SU-DHL-6 (cell line): ENCODE measurements at regions not wholly inside any gene's neighbourhood (a gene's known extent, or its start where the extent isn't known, plus 50 kb on each side); places are given as distances from the start of the nearest gene placed in this dataset.
"Not testable (repeated sequence)": the region's sequence is repeated elsewhere in the genome, so short reads cannot be mapped to it uniquely, and the experiment has no call there.

Experiments
- H2AFZ ChIP-seq: fragments of 200-600 bp; sonication (generic); 2 replicates; pipeline ENCODE4 v1.6.1; 2014; ENCODE audit warnings: low read depth, mild to moderate bottlenecking, moderate library complexity, mixed read lengths, antibody characterized with exemption, low read length; ENCODE audit not compliant: severe bottlenecking
- H3F3A ChIP-seq: fragments of 200-600 bp; shearing (Covaris generic); 2 replicates; pipeline ENCODE4 v1.6.0; 2016; ENCODE audit warnings: antibody characterized with exemption, mild to moderate bottlenecking; ENCODE audit not compliant: insufficient read depth
- H3K27ac ChIP-seq: fragments of 200-600 bp; sonication (generic); 2 replicates; pipeline ENCODE4 v1.5.1; 2016; ENCODE audit warnings: low read depth, mild to moderate bottlenecking, low read length, moderate library complexity, mixed read lengths
- H3K27me3 ChIP-seq: fragments of 200-600 bp; sonication (generic), shearing (Covaris generic); 2 replicates; pipeline ENCODE4 v1.6.0; 2014; ENCODE audit warnings: mild to moderate bottlenecking, low read length
- H3K36me3 ChIP-seq: fragments of 200-600 bp; sonication (generic); 2 replicates; pipeline ENCODE4 v1.6.1; 2014; ENCODE audit warnings: mild to moderate bottlenecking, low read length, mixed read lengths
- H3K4me2 ChIP-seq: fragments of 300-600, 200-600 bp; shearing (Covaris generic), sonication (generic); 2 replicates; pipeline ENCODE4 v1.6.0; 2014; ENCODE audit warnings: low read length, low read depth, mild to moderate bottlenecking; ENCODE audit not compliant: poor library complexity, severe bottlenecking
- H3K4me3 ChIP-seq: fragments of 200-600 bp; sonication (generic); 2 replicates; pipeline ENCODE4 v1.5.1; 2014; ENCODE audit warnings: antibody characterized with exemption, low read length, mild to moderate bottlenecking, mixed read lengths; ENCODE audit not compliant: insufficient read depth, poor library complexity, severe bottlenecking
- H3K79me2 ChIP-seq: fragments of 200-600 bp; sonication (generic); 2 replicates; pipeline ENCODE4 v1.6.1; 2014; ENCODE audit warnings: mild to moderate bottlenecking, low read length, moderate library complexity; ENCODE audit not compliant: insufficient read depth
- H3K9ac ChIP-seq: fragments of 200-600 bp; sonication (generic); 2 replicates; pipeline ENCODE4 v1.7.0; 2014; ENCODE audit warnings: mild to moderate bottlenecking, low read length
- H3K9me2 ChIP-seq: fragments of 200-600 bp; sonication (generic); replicated peaks from 2 replicates; pipeline ENCODE4 v1.6.1; 2014; ENCODE audit warnings: low read length; ENCODE audit not compliant: insufficient read depth
- H3K9me3 ChIP-seq: fragments of 200-600 bp; sonication (generic); 2 replicates; pipeline ENCODE4 v1.6.1; 2014; ENCODE audit warnings: low read length, mixed read lengths; ENCODE audit not compliant: insufficient read depth
- H4K20me1 ChIP-seq: fragments of 200-600 bp; sonication (generic); 2 replicates; pipeline ENCODE4 v1.6.1; 2014; ENCODE audit warnings: low read depth, mild to moderate bottlenecking, antibody characterized with exemption, low read length, moderate library complexity, mixed read lengths
- CTCF ChIP-seq: fragments of 200-600 bp; sonication (generic); IDR thresholded peaks from one replicate; pipeline ENCODE4 v1.5.1; 2017; ENCODE audit warnings: antibody characterized with exemption, mild to moderate bottlenecking, low read length, moderate library complexity; ENCODE audit not compliant: insufficient read depth, poor library complexity, severe bottlenecking
- EZH2phosphoT487 ChIP-seq: fragments of 200-600 bp; sonication (generic), shearing (Covaris generic); conservative IDR thresholded peaks from 2 replicates; pipeline ENCODE4 v1.6.1; 2018; ENCODE audit warnings: mild to moderate bottlenecking, antibody characterized with exemption, low read length, moderate library complexity, mixed read lengths

GRCh38 chr10:77740396-77740795, 102.8 kb upstream of the KCNMA1 start:
- H4K20me1 ChIP-seq, H3K4me2 ChIP-seq, H3K27me3 ChIP-seq, H2AFZ ChIP-seq, H3K9ac ChIP-seq, H3K9me3 ChIP-seq, H3K79me2 ChIP-seq, H3F3A ChIP-seq, H3K27ac ChIP-seq, H3K36me3 ChIP-seq, H3K9me2 ChIP-seq, H3K4me3 ChIP-seq: not testable (repeated sequence)

- no peak overlapping the region for H3K27ac ChIP-seq
- no peaks in the 10 kb centered on the region for H4K20me1 ChIP-seq
- H3K9me2 ChIP-seq: no peaks in the 10 kb centered on the region
- no peaks in the 10 kb centered on the region for H3K9me3 ChIP-seq
- TF ChIP-seq EZH2phosphoT487: no peak
- TF ChIP-seq CTCF: no peak
- H3K9ac ChIP-seq: no peak overlapping the region
- H3K27me3 ChIP-seq: 0 out of 2 replicates have a peak, but pooled peaks cover 3% of the 10 kb centered on the region
- H3K36me3 ChIP-seq: no peaks in the 10 kb centered on the region
- H2AFZ ChIP-seq: no peak overlapping the region
- no peaks in the 10 kb centered on the region for H3F3A ChIP-seq
- no peaks in the 10 kb centered on the region for H3K79me2 ChIP-seq
- no peak overlapping the region for H3K4me2 ChIP-seq
- no peak overlapping the region for H3K4me3 ChIP-seq
Measured at GRCh38 chr10:77738496-77739158, 101.0 kb upstream of the KCNMA1 start.

GRCh38 chr10:77737608-77738007, 100.0 kb upstream of the KCNMA1 start:
- H3K27ac ChIP-seq: no peak overlapping the region
- H3K36me3 ChIP-seq: no peaks in the 10 kb centered on the region
- 0 out of 2 replicates have a peak, but pooled peaks cover 3% of the 10 kb centered on the region for H3K27me3 ChIP-seq
- H4K20me1 ChIP-seq: no peaks in the 10 kb centered on the region
- no peaks in the 10 kb centered on the region for H3K9me2 ChIP-seq
- no peak overlapping the region for H3K9ac ChIP-seq
- no peaks in the 10 kb centered on the region for H3K79me2 ChIP-seq
- no peaks in the 10 kb centered on the region for H3K9me3 ChIP-seq
- no peak overlapping the region for H2AFZ ChIP-seq
- TF ChIP-seq CTCF (no peak), EZH2phosphoT487 (no peak)
- no peaks in the 10 kb centered on the region for H3F3A ChIP-seq
- no peak overlapping the region for H3K4me2 ChIP-seq
- no peak overlapping the region for H3K4me3 ChIP-seq

- not testable (repeated sequence) for H3K9ac ChIP-seq, H3K79me2 ChIP-seq, H3K4me3 ChIP-seq, H3K9me3 ChIP-seq, H2AFZ ChIP-seq, H3K36me3 ChIP-seq, H3F3A ChIP-seq, H3K27me3 ChIP-seq, H4K20me1 ChIP-seq, H3K27ac ChIP-seq, H3K9me2 ChIP-seq, H3K4me2 ChIP-seq
Measured at GRCh38 chr10:77735136-77735535, 97.5 kb upstream of the KCNMA1 start.
